GM19193 (cell line): ENCODE measurements at regions not wholly inside any gene's neighbourhood (a gene's known extent, or its start where the extent isn't known, plus 50 kb on each side); places are given as distances from the start of the nearest gene placed in this dataset.

Experiments used
- POLR2A ChIP-seq: IDR thresholded peaks from 4 replicates; pipeline ENCODE4 v1.6.1; 2011; ENCODE audit not compliant: insufficient read depth, insufficient read length; ENCODE audit errors: extremely low read depth

DNA sequence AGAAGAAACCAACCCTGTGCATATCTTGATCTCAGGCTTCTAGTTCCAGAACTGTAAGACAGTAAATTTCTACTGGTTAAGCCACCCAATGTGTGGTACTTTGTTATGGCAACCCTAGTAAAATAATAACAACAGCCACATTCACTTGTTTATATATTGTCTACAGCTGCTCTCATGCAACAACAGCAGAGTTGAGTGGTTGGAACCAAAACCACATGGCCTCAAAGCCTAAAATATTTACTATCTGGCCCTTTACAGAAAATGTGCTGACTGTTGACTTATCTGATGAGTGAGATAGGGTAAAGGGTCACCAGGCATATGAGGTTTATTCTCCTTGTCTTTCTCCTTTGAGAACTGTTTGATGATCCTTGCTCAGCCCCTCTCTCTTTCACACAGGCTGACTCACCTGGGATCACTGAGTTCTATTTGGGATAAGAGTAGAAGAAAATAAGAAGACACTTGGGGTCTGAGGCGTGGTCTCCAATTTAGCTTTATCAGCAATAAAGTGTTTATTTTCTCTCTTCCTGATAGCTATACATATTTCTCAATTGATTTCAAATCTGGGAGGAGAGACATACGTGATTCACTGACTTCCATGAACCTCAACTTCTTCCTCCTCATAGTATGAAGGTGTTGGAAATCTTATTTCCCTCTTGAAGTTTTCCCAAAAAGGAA, 227.5 kb upstream of the STARD13 start:
- TF ChIP-seq POLR2A = no peak

DNA sequence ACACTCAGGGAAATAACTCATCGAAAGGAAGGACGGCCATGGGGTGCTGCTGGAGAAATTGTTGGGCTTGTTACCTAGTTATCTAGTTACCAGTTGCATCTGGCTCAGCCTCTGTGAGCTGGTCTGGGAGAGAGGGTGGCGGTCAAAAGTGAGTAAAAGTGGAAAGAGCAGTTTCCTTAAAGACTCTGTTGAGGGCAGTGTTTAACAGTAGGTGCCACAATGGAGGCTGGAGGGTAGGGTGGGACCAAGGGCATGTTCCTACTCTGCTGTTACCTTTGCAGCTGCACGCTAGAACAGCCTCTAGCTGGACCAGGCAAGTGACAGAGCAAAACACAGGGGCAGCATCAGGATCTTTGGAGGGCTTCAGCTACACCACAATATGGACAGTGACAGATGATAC, 228.8 kb upstream of the STARD13 start:
- no peak for TF ChIP-seq POLR2A

DNA sequence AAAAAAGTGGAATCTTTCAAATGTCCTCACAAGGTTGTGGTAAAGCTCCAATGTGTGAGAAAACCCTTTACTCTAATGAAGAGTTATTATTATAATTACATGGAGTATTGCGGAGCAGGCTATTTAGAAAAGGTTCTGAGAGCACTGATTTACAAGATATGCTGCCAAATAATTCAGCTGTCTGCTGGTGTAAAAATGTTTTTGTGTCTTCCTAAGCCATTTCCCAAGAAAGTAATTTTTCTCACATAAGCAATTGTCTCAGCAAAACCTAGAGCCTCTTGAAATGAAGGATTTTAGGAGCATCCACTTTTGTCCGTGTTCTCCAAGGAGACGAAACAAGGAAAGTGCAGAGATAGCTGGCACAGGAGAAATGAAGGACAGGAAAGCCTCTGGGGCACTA, 229.6 kb upstream of the STARD13 start:
- no peak for TF ChIP-seq POLR2A

DNA sequence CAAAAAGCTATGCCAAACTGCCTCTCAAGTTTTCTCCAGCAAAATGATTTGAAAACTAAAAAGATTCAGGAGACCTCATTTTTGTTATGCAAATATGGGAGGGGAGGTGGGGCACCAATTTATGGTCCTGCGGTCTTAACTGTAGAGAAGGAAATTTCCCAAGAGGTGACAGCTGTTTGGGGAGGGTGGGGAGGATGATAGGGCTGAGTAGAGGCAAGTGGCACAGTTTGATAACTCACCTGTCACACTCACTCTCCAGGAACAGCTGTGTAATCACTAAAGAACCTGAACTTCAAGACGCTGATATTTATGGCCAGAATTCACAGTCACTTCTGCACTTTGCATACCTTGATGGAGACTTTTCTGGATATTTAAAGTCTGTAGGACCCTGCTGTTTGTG, 232.9 kb upstream of the STARD13 start:
- no peak for TF ChIP-seq POLR2A

DNA sequence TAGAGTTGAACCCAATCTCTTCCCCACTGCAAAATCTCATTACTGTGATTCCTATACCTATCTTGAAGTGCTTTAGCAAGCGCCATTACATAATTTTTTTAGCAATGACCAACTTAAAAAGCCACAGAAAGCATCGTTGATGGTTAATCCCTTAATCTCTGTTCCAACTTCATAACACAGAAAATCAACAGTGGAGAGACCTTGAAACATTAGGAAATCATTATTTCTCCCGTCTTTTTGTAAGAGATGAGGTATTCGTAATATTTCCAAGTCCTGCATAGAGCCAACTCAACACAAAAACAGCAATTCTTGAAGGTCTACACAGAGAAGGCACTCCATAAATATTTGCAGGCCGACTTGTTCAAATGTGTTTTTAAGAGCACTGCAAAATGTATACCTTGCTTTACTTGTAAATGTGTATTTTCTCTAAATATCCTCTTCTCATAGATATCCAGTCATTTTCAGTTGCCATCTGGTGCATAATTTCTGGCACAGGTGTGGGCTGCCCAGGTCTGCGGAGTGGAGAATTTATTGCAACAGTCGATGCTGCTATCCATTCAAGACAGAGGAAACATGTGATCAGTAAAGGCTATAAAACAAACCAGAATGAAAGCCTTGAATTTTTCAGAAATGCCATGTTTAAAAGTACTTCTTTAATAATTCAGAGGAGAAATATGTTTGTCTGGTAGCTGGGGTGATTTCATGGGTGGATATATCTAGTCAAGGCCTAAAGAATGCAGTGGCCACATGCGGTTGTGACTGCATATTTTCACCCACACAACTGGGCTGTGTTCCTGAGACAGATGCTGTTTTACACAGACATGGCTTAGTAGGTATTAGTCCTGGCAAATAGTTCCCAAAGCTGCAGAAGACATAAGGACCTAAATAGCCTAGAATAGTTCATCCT, 234.3 kb upstream of the STARD13 start:
- no peak for TF ChIP-seq POLR2A

DNA sequence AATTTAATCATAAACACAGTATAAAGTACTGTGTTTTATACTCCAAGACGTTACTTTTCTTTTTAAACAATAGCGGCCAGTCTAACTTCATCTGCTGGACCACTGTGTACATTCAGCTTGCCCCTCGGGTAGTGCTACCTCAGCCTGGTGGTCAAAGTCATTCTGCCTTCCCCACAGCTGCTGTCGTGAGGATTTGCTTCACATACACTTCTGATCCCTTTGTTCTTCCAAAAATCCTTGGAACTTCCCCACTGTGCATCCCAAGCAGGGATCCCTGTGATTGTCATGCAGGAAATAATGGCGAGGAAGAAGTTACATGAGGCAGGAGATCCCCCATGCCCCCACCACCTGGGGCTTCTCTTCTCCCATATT, 234.9 kb upstream of the STARD13 start:
- no peak for TF ChIP-seq POLR2A

DNA sequence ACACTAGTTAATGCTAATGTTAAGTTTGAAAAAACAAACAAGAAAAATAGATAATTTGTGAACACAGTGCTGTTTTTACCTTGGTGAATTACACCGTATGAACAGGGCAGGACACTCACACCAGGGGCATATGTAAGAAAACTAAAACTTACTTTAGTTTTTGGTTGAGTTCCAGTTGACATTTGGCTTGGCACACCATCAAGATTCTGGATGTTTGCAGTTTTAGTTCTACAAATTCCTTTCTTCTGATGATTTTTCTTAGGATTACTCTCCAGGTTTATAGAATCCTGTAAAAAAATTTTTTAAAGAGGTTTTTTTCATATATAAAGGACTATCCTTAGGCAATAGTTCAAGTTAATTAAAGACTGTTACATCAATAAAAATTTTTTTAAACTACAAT, 238.5 kb upstream of the STARD13 start:
- no peak for TF ChIP-seq POLR2A

DNA sequence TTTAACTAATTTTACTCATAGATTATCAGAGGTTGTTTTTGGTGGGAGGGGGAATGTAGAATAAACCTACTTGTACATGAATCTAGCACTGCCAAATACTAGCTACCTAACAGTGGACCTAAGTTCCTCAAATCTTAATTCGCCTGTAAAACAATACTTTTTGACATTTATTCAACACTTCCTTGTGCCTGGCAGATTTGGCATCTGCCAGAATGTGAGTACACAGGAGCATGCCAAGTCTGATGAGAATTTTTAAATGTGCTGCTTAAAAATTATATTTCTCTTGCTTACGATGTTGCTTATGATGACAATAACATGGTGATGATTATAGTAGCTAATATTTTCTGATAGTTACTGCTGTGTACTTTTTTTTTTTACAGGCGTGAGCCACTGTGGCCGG, 240.2 kb upstream of the STARD13 start:
- TF ChIP-seq POLR2A = no peak

DNA sequence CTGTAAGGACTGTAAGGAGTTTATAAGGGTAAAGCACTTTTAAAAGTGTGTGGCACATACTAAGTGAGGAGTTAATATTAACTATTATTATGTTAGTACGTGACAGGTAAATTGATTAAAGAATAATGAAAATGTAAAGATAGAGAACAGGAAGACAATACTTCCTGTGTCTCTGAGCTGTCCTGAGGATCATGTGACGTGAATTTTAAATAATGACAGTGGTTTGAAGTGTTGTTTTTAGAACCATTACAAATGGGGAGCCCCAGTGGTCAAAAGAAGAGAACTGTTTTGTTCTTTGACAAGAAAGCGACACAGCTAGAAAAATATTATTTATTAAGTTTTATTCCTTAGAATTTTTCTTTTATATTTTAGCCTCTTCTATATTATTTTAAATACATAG, 241.2 kb upstream of the STARD13 start:
- no peak for TF ChIP-seq POLR2A

DNA sequence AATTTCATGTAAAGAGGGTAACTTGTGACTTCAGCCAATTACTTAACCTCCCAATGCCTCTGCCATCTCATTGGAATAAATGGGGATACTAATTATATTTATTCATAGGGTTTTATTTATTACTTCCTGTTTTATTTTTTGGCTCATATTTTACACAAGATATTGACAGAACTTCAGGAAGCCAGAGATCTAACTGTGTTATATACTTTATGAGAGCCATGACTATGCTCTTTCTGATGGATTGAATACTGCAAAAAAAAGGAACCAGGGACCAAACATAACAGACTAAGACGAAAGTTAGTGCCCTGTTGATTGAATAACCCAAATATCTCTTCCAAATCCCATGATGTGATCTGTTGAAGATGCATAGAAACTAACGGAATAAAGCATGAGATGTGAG, 243.3 kb upstream of the STARD13 start:
- no peak for TF ChIP-seq POLR2A

DNA sequence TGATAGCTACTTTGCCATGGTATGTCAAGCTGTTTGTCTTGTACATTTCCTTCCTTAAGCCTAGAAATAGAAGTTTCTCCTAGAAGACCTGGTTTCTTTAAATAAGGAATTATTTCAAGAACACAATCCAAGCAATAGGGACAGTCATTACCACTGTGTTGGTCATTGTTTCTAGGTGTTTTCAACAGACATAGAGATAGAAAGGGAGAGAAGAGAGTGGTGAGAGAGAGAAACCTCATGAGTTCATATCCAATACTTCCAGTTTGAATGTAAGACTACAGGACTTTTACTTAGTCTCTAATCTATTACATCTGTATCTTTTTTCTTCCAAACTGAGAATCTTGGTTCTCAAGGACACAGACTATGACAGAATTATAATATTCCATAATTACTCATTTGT, 245.9 kb upstream of the STARD13 start:
- TF ChIP-seq POLR2A = no peak

DNA sequence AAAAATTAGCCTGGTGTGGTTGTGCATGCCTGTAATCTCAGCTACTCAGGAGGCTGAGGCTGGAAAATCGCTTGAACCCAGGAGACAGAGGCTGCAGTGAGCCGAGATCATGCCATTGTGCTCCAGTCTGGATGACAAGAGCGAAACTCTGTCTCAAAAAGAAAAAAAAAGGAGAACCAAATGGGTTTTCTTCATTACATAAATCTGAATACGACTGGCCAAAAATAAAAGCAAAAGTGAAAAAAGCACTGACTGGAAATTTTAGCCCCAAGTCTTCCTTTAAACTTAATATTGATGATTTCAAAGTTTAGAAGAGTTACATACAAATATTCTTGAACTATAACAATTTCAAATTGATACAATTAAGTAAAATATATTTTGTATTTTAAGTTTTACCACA, 249.5 kb upstream of the STARD13 start:
- TF ChIP-seq POLR2A = no peak

DNA sequence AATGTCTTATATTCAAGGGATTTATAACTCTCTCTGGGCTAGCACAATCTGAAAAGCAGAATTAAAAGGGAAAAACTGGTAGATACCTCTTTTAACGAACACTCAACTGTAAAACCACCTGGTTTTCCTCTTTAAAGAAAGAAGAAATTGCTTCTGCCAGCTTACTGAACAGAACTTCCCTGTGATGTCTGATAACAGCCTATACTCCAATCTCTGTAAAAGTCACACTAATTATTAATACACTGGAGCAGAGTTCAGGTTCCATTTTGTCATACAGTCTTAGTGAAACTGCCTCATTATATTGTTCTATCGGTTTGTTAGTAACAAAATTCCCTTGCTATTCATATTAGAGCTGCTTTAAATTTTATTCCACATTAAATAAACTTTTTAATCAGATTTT, 251.0 kb upstream of the STARD13 start:
- no peak for TF ChIP-seq POLR2A

DNA sequence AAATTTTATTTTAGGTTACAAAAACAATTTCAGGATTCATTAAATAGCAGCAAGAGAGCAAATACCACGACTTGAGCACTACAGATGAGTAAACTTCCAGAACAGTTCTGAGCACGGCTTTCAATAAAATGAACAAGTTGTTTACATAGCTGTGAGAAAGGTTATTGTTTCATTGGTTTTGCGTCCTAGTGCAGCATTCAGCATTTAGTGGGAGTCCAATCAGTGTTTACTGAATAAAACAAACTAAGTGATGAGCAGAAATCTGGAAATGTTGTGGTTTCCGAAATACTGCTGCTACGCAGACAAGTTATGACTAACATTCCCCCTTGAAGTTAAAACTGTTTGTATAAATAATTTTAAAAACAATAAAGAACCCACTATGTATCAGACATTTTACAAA, 251.5 kb upstream of the STARD13 start:
- TF ChIP-seq POLR2A = no peak

DNA sequence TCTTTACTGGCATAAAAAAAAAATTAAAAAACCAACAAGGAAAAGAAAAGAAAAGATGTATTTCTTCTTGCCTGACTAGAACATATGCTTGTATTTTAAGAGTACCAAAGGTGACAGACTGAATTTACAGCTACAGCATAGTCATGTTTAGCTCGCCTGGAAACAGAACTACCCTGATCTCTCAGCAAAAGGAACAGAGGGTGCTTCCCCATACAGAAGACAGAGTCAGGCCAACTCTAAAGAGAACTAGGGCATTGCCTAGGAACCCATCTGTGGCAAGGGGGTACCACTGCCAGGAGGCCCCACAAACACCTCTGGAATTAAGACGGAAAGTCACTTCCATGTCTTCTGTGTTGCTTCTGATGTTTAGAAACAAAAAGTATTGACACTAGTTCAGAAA, 252.1 kb upstream of the STARD13 start:
- no peak for TF ChIP-seq POLR2A

DNA sequence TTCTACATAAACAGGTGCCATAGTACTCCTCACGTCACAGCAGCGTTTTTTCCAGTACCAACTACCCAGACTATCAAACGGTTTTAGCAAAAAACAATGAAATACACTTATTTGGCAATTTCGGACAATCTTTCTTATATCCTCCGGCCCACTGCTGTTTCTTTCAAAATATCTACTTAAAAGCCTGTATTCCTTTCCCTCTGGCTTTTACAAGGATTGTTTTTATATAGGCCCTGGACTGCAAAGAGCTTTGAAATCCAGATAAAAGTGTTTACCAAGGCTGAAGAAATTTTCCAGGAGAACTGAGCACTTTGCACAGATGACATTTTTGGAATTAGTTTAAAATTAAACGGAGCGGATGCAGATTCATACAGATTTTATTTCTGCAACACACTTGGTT, 255.9 kb upstream of the STARD13 start:
- TF ChIP-seq POLR2A = no peak
